Glomerular endothelial cell (primary cell): ENCODE measurements at regions not wholly inside any gene's neighbourhood (a gene's known extent, or its start where the extent isn't known, plus 50 kb on each side); places are given as distances from the start of the nearest gene placed in this dataset.
"Not testable (repeated sequence)": the region's sequence is repeated elsewhere in the genome, so short reads cannot be mapped to it uniquely, and the experiment has no call there.

Experiments
- DNase-seq: peaks from one replicate; pipeline ENCODE4 v3.0.0-alpha.2; 2011; ENCODE audit warnings: low read depth, low spot score; ENCODE audit errors: extremely low read depth

- DNase-seq, result no peak
Observed at GRCh38 chr21:23874271-23874670, 1733.0 kb downstream of the MRPL39 start.

- DNase-seq, result no peak
Observed at GRCh38 chr21:23861911-23862504, 1745.3 kb downstream of the MRPL39 start.

- DNase-seq, result no peak
Observed at GRCh38 chr21:23858878-23859277, 1748.4 kb downstream of the MRPL39 start.

DNA sequence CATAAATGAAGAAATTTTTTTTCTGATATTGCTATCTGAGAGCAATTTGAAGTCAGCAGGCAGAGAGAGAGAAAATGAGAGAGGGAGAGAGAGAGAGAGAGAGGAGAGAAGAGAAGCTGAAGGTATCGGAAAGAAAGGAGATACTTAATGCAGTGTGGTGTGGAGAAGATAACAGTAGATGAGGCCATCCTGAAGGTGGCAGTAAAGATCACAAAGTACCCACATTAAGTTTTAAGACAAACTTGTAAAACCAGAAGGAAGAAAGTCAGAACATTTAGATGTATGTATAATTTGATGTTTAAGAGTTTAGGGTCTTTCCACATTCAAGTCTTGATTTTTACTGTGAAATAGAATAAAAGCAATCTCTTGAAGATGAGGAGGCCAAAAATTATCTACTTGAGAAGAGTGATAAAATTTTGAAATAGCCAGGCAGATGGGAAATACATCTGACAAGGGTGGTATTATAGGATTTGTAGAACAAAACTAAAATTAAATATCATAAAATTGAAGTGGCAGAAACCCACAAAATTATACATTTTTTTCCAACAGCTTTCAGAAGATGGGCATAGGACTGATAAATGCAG is 1753.4 kb downstream of the MRPL39 start:
- DNase-seq, result no peak

DNA sequence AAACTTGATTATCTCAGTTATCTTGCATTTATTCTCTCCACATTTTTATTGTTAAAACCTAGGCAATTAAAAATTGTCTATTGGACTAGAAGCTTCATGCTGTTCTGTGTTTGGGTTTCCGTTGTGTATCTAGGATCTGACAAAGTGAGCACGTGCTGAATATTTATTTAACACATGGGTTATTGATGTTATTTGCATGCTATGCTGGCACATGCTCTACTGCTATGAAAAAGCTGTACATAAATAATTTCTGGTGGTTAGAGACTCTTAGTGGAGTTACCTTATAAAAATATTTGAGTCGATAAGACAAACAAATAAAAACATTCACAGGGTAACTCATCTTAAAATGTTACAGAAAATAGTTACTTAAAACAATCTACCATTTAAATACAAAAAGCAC is 1769.7 kb downstream of the MRPL39 start:
- DNase-seq, result no peak

- no peak for DNase-seq
Observed at GRCh38 chr21:23822760-23823159, 1784.5 kb downstream of the MRPL39 start.

DNA sequence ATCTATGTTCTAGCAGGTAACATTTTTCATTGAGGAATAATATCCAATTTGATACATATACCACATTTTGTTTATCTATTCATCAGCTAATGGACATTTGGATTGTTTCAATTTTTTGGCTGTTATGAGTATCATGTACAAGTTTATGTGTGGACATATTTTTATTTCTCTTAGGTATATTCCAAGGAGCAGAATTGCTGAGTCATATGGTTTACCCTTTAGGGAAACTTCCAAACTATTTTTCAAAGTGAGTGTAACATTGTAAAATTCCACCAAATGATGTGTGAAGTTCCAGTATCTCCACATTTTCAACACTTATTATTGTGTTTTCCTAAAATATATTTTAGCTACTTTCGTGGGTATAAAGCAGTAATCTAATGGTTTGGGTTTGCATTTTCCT is 1789.9 kb downstream of the MRPL39 start:
- no peak for DNase-seq

DNA sequence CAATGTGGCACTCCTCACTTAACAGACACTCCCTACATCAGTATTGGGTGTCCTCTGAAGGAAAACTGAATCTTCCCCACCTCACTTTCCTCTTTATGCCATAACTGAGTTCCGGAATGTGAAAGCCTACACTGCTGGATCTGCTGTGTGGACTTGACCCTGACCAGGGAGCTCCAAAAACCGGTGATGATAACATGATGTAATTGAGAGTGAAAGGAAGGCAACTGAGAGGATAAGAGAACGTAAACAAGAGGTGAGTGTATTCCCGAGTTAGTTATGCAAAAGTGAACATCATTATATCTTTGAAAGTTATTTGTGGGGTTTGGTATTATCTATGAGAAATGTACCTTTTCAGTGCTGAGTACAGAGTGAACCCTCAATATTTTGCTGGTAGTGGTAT is 1794.8 kb downstream of the MRPL39 start:
- no peak for DNase-seq

DNA sequence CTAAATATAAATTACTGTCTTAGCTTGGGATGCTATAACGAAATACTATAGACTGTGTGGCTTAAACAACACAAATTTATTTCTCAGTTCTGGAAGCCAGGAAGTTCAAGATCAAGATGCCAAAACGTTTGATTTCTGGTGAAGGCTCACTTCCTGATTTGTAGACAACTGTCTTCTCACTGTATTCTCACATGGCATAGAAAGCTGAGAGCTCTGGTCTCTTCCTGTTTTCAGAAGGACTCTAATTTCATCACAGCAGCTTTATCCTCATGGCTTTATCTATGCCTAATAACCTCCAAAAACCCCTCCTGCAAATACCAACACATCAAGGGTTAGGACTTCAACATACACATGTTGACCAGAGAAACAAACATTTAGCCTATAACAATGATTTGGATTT is 1795.5 kb downstream of the MRPL39 start:
- DNase-seq, result no peak

DNA sequence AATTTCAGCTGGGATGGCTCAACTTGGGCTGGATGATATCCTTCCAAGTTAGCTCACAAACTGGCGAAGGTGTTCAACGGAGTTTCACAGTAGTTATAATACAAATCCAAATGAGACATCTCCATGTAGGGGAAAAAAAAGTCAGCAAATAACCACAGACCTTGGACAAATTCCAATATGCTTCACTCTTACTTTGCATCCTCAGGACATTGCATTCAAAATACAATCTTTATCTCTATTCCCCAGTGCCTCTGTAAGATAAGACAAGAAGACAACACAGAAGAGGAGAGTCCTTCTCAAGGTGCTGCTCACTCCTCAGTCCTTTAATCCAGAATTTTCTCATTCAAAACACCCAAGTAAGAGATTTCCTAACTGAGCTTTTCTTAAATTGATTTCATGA is 1797.7 kb downstream of the MRPL39 start:
- no peak for DNase-seq

GRCh38 chr21:23806966-23807548 is 1800.2 kb downstream of the MRPL39 start:
- not testable (repeated sequence) for DNase-seq

DNA sequence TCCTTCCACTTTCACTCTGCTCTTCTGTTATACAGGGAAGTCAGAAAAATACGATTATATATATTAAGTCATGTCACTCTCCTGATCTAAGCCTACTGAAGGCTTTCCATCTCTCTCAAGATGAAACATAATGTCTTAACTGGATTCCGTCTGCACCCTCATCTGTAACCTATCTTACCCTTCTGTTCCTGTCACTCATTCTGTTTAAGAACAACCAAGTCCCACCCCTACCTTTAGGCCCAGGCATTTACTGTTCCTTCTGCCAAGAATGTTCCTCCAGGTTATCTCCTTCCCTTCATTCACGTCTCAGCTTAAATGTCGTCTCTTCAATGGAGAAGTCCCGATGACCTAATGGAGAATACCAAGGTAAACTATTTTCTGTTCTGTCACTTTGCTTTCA is 1802.4 kb downstream of the MRPL39 start:
- no peak for DNase-seq

DNA sequence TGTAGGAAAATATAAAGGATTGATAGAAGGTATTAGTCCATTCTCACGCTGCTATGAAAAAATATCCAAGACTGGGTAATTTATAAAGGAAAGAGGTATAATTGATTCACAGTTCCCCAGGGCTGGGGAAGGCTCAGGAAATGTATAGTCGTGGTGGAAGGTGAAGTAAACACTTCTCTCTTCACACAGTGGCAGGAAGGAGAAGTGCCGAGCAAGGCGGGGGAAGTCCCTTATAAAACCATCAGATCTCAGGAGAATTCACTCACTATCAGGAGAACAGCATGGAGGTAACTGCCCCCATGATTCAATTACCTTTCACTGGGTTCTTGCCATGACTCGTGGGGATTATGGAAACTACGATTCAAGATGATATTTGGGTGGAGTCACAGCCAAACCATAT is 1806.0 kb downstream of the MRPL39 start:
- no peak for DNase-seq

DNA sequence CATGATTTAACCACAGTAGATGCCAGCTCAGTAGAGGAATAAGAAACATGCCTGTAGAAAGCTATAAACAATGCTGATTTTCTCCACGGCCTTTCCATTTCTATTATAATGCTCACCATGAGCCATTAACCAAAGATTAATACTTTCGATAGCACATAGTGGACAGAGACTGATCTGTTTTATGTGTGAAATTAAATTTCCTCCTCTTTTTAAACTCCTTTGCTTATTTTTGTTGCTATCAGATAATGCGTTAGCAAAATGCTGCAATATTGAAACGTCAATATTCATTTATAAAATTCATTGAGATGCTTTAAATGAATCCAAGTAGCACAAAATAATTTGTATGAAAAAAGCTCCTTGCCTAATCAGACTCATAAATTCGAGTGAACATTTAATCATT is 1807.9 kb downstream of the MRPL39 start:
- no peak for DNase-seq

DNA sequence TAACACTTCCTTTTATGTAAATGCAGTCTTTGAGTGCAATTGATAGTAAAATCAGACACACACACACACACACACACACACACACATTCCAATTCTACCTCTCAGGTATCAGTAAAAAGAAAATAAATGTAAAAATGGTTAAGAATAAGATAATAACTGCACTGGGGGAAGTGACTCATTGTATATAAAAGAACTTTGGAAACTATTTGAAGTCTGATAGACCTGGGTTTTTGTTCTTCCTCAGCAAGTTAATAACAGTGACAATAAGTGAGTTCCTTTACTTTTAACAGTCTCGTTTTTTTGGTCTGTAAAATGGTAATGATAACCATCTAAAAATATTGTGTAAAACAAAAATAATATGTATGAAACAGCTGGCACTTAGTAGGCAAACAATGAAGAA is 1815.0 kb downstream of the MRPL39 start:
- DNase-seq, result no peak

- DNase-seq, result no peak
Observed at GRCh38 chr21:23789864-23790263, 1817.4 kb downstream of the MRPL39 start.

DNA sequence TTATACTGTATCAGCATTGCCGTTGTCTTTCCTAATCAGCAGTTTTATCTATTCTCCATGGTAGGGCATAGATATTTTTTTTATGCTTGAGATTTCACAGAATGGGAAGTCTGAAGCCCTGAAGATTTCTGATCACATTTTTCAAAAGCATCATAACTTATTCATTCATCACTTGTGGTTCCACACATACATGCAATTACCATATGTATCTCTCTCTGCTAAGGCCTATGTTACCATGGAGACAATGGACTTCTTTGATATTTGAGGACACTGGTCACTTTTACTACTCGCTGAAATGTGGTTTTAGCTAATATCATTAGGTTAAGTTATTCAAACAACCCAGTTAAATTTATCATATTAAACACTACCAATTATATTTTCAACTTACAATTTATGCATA is 1827.0 kb downstream of the MRPL39 start:
- DNase-seq, result no peak

- DNase-seq, result no peak
Observed at GRCh38 chr21:23743821-23744220, 1863.5 kb downstream of the MRPL39 start.

DNA sequence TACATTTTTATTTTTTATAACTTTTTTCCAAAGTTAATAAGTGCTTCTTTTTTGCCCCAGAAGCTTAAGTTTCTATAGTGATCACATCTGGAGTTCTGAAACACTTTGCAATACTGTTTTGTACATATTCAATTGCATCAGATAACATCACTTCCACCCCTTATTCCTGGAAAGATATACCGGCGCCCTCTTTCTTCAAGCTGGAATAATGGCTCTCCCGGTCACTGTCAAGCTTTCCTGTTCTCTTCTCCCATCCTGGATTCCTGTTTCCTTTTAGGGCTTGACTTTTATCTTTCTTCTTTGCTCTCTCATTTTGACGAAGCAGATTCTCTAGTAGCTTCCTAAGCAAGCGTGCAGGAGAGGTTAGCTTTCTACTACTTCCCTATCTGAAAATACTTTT is 1866.8 kb downstream of the MRPL39 start:
- DNase-seq, result no peak

DNA sequence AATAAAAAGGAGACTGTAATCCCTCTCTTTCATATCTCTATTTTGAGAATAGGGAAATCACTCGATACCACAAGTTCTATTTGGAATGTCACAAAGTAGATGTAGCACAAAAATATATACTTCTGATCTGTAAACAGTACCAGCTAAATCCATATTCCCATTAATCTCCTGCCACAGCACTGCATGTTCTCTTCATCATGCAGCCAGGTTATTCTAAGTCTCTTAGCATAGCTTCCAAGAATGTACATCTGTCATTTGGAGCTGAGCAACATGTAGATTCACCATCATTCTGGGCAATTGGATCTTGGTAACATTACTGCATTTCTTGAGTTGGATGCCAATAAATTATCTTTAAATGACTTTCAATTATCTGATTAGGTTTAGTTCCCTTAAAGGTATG is 1874.5 kb downstream of the MRPL39 start:
- no peak for DNase-seq

- DNase-seq, result no peak
Observed at GRCh38 chr21:23729331-23729730, 1878.0 kb downstream of the MRPL39 start.

DNA sequence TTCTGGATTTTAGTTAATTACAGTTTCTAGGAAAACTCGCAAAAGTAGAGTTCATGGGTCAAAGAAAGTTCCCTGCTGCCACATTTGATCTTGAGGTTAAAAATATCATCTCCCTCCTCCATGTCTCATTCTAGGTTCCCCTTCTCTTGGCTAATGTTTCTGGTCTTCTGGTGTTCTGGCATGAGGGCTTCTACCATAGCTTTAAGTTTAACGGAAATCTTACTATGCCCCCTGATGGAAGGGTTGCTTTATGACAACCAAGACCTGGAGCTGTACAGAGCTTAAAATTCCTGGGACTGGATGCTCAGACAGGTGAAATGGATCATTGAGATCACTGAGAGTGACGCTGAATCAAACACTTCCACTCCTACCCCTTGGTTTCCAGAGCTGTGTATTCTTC is 1881.7 kb downstream of the MRPL39 start:
- no peak for DNase-seq
